ENCODE measurements at regions not wholly inside any gene's neighbourhood (a gene's known extent, or its start where the extent isn't known, plus 50 kb on each side); places are given as distances from the start of the nearest gene placed in this dataset.

DNA sequence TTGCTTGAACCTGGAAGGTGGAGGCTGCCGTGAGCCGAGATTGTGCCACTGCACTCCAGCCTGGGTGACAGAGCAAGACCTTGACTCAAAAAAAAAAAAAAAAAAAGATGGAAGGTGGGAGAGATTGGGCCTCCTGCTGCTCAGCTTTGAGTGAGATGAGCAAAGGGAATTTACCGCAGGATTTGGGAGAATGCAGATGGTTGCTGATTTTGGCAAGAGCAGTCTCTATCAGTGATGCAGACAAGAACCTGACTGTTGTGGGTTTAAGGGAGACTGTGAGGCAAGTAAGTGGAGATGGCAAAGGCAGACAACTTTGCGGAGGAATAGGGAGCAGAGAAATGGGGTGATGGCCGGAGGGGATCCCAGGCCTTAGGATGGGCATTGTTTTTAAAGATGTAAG, 1140.8 kb upstream of the AUTS2 start:
- DNase-seq: no peak

DNA sequence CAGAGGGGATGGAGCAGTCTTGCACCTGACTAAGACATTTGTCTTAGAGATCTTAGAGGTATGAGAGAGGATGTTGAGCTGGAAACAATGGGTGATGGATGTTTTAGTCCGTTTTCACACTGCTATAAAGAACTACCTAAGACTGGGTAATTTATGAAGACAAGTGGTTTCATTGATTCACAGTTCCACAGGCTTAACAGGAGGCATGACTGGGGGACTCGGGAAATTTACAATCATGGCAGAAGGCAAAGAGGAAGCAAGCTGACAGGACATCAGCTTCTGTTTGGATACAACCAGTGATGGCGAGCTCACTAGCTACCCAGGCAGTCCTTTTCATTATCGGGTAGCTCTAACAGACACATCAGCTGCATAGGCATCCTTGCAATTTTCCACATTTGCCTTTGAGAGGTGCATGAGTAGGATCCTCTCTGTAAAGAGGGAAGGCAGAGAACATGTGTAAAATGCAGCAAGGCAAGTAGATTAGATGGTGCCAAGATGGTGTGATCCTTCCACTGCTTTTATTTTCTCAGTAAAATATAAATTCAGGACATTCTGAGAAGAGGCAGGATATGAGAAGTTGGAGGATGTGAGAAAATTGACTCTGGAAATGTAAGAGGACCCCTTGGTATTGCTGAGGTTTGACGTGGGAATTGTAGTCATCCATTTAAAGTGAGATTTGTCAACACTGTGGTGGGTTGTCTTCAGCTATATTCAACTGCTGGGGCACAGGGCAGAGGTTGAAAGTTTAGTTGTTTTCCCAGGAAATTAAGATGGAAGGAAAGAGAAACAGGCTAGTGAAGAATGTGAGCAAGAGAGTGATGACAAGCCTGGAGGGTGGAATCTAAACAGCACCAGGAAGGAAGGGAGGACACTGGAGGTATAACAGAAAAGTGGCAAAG, 1140.0 kb upstream of the AUTS2 start:
- DNase-seq: no peak

DNA sequence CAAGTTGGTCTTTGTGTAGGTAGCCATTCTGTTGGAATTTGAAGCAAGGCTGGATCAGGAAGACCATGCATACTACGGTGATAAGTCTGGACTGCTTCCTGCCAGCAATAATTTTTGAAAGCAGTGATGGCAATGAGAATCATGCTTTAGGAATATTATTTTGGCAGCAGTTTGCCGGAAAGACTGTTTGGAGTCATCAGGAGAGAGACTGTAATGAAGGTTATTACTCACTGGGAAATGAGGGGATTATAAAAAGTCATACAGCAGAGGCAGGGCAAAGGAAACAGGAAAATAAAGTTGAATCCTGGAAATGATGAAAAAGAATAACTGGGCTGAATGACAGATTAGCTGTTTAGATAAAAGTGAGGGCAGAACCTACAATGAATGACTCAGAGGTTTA, 1136.8 kb upstream of the AUTS2 start:
- DNase-seq: no peak

DNA sequence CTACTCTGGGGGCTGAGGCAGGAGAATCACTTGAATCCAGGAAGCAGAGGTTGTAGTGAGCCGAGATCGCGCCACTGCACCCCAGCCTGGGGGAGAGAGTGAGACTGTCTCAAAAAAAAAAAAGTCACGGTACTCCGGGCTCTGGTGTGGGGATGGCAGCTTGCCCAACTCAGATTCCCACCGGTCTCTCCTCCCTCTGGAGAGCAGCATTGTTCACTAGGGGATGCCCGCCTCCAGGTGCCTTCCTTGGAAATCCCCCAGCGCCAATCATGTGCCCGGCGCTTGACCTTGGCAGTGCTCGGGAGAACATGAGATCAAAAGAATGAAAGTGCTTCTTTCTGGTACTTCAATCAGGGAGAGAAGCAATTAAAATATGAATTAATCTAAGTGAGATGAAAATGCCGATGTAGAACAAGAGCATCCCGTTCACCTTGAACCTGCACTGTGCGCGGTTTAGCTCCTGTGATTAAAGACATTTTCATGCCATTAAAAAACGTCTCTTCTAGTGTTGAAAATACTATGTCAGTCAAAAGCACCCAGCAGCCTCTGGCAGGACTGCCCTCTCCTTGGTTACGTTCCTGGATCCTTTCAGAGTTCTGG, 1127.3 kb upstream of the AUTS2 start:
- DNase-seq: no peak

- no peak for DNase-seq
Observed at GRCh38 chr7:68472688-68473087, 1125.6 kb upstream of the AUTS2 start.

GRCh38 chr7:68474661-68475216, 1123.5 kb upstream of the AUTS2 start:
- DNase-seq: no peak

DNA sequence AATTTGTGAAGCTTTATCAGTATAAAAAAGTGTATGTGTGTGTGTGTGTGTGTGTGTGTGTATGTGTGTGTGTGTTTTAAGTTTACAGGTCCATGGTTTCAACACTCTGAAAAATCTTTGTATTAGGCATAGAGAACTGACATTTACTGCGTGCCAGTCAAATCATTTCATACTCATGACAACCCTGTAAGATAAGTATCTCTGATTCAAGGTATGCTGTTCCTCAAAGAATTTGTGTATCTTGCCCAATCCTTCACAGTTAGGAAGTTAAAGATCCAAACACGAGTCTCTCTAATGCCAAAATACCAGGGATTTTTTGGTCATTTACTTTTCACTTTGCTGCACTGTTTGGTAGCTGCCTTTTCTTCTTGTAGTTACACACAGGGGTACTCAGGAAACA, 1121.3 kb upstream of the AUTS2 start:
- DNase-seq: no peak

- no peak for DNase-seq
Observed at GRCh38 chr7:68478326-68478725, 1119.9 kb upstream of the AUTS2 start.

DNA sequence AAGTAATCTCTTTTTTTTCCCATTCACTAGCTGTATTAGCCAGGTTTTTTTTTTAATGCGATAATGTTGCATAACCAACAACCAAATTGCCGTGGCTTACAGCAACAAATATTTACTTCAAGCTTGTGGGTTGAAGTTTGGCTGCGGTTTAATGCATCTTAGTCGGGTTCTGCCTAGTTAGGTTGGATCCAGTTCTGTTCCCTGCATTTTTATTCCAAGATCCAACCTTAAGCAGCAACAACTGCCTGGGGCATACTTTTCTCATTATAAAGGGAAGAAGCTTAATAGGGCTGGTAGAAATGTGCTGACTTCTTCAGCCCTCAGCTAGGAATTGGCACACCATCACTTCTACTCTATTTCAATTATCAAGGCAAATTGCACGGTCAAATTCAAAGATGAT, 1115.5 kb upstream of the AUTS2 start:
- no peak for DNase-seq

GRCh38 chr7:68484731-68485130, 1113.5 kb upstream of the AUTS2 start:
- DNase-seq: no peak

- no peak for DNase-seq
Observed at GRCh38 chr7:68485253-68485917, 1112.9 kb upstream of the AUTS2 start.

GRCh38 chr7:68488341-68489060, 1109.8 kb upstream of the AUTS2 start:
- DNase-seq: no peak

GRCh38 chr7:68491523-68492358, 1106.5 kb upstream of the AUTS2 start:
- no peak for DNase-seq

DNA sequence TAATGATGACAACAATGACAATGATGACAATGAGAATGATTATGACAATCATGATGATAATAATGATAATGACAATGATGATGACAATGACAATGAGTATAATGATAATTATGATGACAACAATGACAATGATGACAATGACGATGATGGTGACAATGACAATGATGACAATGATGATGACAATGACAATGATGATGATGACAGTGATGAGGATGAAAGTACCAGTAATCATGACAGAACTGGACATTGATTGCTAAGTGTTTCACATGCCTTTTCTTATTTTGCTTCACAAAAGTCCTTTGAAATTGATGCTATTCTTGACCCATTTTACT, 1106.0 kb upstream of the AUTS2 start:
- no peak for DNase-seq

DNA sequence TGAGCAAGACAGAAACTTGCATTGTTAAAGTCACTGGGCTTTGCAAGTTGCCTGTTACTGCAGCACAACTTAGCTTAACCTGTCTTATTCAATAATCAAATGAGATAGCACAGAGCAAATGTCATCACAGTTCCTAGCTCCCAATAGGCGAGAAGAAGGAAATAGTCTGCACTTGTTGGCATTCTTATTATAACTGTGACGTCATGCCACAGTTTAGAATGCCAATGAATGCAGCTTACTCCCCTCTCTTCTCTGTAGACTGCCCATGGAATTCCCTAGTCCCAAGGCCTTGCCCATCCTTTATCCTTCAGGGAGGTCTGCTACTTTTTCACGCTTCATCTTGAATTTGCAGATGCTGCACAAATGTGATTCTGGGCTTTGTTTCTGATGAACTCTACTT, 1094.9 kb upstream of the AUTS2 start:
- no peak for DNase-seq

GRCh38 chr7:68504716-68505115, 1093.6 kb upstream of the AUTS2 start:
- no peak for DNase-seq

GRCh38 chr7:68505721-68506120, 1092.6 kb upstream of the AUTS2 start:
- DNase-seq: no peak

- no peak for DNase-seq
Observed at GRCh38 chr7:68507668-68508067, 1090.6 kb upstream of the AUTS2 start.

DNA sequence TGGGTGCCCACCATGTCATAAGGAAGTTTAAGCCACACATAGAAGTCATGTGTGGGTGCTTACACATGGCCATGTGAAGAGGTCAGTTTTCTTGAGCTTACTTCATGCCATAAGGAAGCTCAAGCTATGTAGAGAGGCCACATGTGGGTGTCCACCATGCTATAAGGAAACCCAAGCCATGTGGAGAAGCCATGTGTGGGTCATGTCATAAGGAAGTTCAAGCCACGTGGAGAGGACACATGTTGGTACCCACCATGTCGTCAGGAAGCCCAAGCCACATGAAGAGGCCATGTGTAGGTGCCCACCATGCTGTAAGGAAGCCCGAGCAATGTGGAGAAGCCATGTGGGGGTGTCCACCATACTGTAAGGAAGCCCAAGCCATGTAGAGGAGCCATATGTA, 1089.2 kb upstream of the AUTS2 start:
- DNase-seq: no peak

GRCh38 chr7:68509603-68510002, 1088.7 kb upstream of the AUTS2 start:
- DNase-seq: no peak

GRCh38 chr7:68511281-68511680, 1087.0 kb upstream of the AUTS2 start:
- DNase-seq: no peak

GRCh38 chr7:68512466-68512865, 1085.8 kb upstream of the AUTS2 start:
- DNase-seq: no peak

Data from stimulated activated CD4-positive, alpha-beta T cell treated with anti-CD3 and anti-CD28 coated beads, Interleukin-2, amount 100 ng/mL, for 24 hours (primary cell).